ENCODE measurements at regions not wholly inside any gene's neighbourhood (a gene's known extent, or its start where the extent isn't known, plus 50 kb on each side); places are given as distances from the start of the nearest gene placed in this dataset.

DNA sequence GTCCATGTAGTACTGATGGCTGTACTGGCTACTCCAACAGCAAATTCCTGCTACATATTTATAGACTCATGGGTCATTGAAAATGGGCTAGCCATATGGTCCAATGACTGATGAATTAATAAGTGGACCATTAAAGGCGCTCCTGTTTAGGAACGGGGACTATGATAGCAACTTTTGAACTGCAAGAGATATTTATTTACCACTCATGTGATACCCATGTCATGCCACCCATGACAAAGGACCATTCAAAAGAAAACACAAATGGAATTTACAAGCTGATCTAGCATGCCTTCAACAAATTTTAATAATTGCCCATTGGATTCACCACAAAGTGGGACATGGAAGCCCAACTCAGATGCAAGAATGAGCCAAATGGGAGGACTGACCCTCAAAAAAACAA is 240.0 kb upstream of the GALNTL6 start:
- Histone ChIP-seq H3K4me1 (ENCODE audit: insufficient read depth, low read length, severe bottlenecking) (no peaks in the 10 kb centered on the region), H3K9ac (ENCODE audit: low read length) (no peak overlapping the region), H3K79me2 (ENCODE audit: insufficient read depth, low read length) (no peaks in the 10 kb centered on the region), H4K20me1 (ENCODE audit: insufficient read depth, low read length) (no peaks in the 10 kb centered on the region), H3K9me3 (ENCODE audit: low read length) (no peaks in the 10 kb centered on the region), H3K27me3 (ENCODE audit: insufficient read depth, low read length) (no peaks in the 10 kb centered on the region), H3K36me3 (ENCODE audit: insufficient read depth, low read length) (no peaks in the 10 kb centered on the region), H3K4me2 (ENCODE audit: low read length) (no peak overlapping the region), H2AFZ (ENCODE audit: low read length) (no peak overlapping the region), H3K27ac (ENCODE audit: low read depth, low read length, poor library complexity, severe bottlenecking) (no peak overlapping the region), H3F3A (ENCODE audit: insufficient read depth, low read length) (no peaks in the 10 kb centered on the region), H3K4me3 (ENCODE audit: low read depth, low read length, poor library complexity, severe bottlenecking) (no peak overlapping the region), H3K9me2 (ENCODE audit: low read depth, low read length) (no peaks in the 10 kb centered on the region)
- no peak for TF ChIP-seq EZH2 (IDR thresholded peaks at IDR 0.05; ENCODE audit: borderline replicate concordance, low read length)
- TF ChIP-seq, protein P1, sequence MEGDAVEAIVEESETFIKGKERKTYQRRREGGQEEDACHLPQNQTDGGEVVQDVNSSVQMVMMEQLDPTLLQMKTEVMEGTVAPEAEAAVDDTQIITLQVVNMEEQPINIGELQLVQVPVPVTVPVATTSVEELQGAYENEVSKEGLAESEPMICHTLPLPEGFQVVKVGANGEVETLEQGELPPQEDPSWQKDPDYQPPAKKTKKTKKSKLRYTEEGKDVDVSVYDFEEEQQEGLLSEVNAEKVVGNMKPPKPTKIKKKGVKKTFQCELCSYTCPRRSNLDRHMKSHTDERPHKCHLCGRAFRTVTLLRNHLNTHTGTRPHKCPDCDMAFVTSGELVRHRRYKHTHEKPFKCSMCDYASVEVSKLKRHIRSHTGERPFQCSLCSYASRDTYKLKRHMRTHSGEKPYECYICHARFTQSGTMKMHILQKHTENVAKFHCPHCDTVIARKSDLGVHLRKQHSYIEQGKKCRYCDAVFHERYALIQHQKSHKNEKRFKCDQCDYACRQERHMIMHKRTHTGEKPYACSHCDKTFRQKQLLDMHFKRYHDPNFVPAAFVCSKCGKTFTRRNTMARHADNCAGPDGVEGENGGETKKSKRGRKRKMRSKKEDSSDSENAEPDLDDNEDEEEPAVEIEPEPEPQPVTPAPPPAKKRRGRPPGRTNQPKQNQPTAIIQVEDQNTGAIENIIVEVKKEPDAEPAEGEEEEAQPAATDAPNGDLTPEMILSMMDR (IDR thresholded peaks at IDR 0.05; ENCODE audit: low read length), result no peak

DNA sequence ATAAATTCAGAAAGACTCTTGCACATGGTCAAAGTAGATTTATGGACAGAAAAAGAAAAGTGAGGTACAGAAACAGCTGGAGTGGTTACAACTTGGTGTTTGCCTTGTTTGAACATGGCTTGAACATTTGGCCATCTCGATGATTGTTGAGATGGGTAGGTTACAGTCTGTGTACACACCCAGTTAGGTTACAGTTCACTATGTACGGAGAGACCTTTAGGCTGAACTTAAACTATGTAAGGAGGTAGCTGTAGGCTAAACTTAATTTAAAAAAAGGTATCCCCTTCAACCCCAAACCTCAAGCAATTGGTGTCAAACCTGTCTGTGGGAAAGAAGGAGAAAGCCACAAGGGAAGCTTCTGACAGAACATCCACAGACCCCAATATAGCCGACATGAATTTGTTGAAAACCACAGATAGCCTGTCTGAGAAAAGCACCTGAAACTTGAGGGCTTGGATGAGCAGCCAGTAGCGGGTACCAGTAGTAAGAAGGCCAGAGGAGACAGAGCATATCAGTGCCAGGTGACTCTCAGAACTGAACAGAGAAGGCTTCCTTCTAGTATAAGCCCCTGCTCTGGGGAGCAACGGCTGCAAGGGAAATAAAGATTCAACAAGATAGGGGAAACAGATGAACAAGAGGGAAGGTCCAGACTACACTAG is 247.9 kb upstream of the GALNTL6 start:
- Histone ChIP-seq H3K27me3 (ENCODE audit: insufficient read depth, low read length) (no peaks in the 10 kb centered on the region), H3F3A (ENCODE audit: insufficient read depth, low read length) (no peaks in the 10 kb centered on the region), H3K79me2 (ENCODE audit: insufficient read depth, low read length) (no peaks in the 10 kb centered on the region), H2AFZ (ENCODE audit: low read length) (no peak overlapping the region), H3K4me1 (ENCODE audit: insufficient read depth, low read length, severe bottlenecking) (no peaks in the 10 kb centered on the region), H4K20me1 (ENCODE audit: insufficient read depth, low read length) (no peaks in the 10 kb centered on the region), H3K9ac (ENCODE audit: low read length) (no peak overlapping the region), H3K36me3 (ENCODE audit: insufficient read depth, low read length) (no peaks in the 10 kb centered on the region), H3K9me3 (ENCODE audit: low read length) (no peaks in the 10 kb centered on the region), H3K4me3 (ENCODE audit: low read depth, low read length, poor library complexity, severe bottlenecking) (no peak overlapping the region), H3K9me2 (ENCODE audit: low read depth, low read length) (no peaks in the 10 kb centered on the region), H3K27ac (ENCODE audit: low read depth, low read length, poor library complexity, severe bottlenecking) (no peak overlapping the region), H3K4me2 (ENCODE audit: low read length) (no peak overlapping the region)
- no peak for TF ChIP-seq EZH2 (IDR thresholded peaks at IDR 0.05; ENCODE audit: borderline replicate concordance, low read length)
- TF ChIP-seq, protein P1 (IDR thresholded peaks at IDR 0.05; ENCODE audit: low read length), result no peak

DNA sequence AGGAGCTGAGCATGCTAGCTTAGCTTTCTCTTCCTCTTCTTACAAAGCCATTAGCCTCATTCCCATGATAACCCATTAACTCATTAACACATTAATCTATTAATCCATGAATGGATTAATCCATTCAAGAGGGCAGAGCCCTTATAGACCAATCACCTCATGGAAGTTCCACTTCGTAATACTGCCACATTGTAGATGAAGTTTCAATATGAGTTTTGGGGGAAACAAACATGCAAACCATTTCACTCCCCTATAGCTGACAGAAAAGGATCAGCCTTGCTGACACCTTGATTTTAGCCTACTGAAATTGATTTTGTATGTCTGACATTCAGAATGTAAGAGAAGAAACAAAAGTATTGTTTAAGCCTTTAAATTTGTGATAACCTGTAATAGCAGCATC is 251.8 kb upstream of the GALNTL6 start:
- Histone ChIP-seq H3K27me3 (ENCODE audit: insufficient read depth, low read length) (no peaks in the 10 kb centered on the region), H3K4me2 (ENCODE audit: low read length) (no peak overlapping the region), H3K36me3 (ENCODE audit: insufficient read depth, low read length) (no peaks in the 10 kb centered on the region), H4K20me1 (ENCODE audit: insufficient read depth, low read length) (no peaks in the 10 kb centered on the region), H3K4me1 (ENCODE audit: insufficient read depth, low read length, severe bottlenecking) (no peaks in the 10 kb centered on the region), H3K9ac (ENCODE audit: low read length) (no peak overlapping the region), H3F3A (ENCODE audit: insufficient read depth, low read length) (no peaks in the 10 kb centered on the region), H3K27ac (ENCODE audit: low read depth, low read length, poor library complexity, severe bottlenecking) (no peak overlapping the region), H3K4me3 (ENCODE audit: low read depth, low read length, poor library complexity, severe bottlenecking) (no peak overlapping the region), H2AFZ (ENCODE audit: low read length) (no peak overlapping the region), H3K79me2 (ENCODE audit: insufficient read depth, low read length) (no peaks in the 10 kb centered on the region), H3K9me3 (ENCODE audit: low read length) (no peaks in the 10 kb centered on the region), H3K9me2 (ENCODE audit: low read depth, low read length) (no peaks in the 10 kb centered on the region)
- TF ChIP-seq, protein P1 (IDR thresholded peaks at IDR 0.05; ENCODE audit: low read length), result no peak
- no peak for TF ChIP-seq EZH2 (IDR thresholded peaks at IDR 0.05; ENCODE audit: borderline replicate concordance, low read length)

All from OCI-LY1 (cell line).